Right atrium auricular region (tissue), 2 donors: ENCODE measurements at regions not wholly inside any gene's neighbourhood (a gene's known extent, or its start where the extent isn't known, plus 50 kb on each side); places are given as distances from the start of the nearest gene placed in this dataset.

Experiments
- DNase-seq: peaks from one replicate; pipeline ENCODE4 v3.0.0-alpha.2; 2019; ENCODE audit warnings: low spot score
- H3K27ac ChIP-seq, 2 donors: fragments of 200-600 bp; sonication (generic); 1 replicate in 1 of 2; 2 replicates in 1 of 2; pipeline ENCODE4 v1.5.1; 2016 to 2019
- H3K27me3 ChIP-seq, 2 donors: fragments of 200-600 bp; sonication (generic); one replicate each; pipeline versions ENCODE4 v1.5.1 to v1.6.0; 2017 to 2019
- H3K36me3 ChIP-seq: fragments of 200-600 bp; sonication (generic); one replicate; pipeline ENCODE4 v1.5.1; 2016
- H3K4me1 ChIP-seq, 2 donors: fragments of 200-600 bp; sonication (generic); one replicate each; pipeline versions ENCODE4 v1.5.1 to v1.6.0; 2017 to 2019
- H3K4me3 ChIP-seq, 2 donors: fragments of 200-600 bp; sonication (generic); 1 replicate in 1 of 2; 2 replicates in 1 of 2; pipeline ENCODE4 v1.5.1; 2017 to 2019; ENCODE audit warnings: mild to moderate bottlenecking in 1 of 2, moderate library complexity in 1 of 2
- H3K9me3 ChIP-seq, 2 donors: fragments of 200-600 bp; sonication (generic); one replicate each; pipeline ENCODE4 v1.5.1; 2019
- TF ChIP-seq, protein P1 (sequence below), 2 donors: fragments of 200-600 bp; sonication (generic); IDR thresholded peaks; one replicate each; pipeline ENCODE4 v1.5.1; 2019; ENCODE audit warnings: antibody characterized with exemption in 2 of 2

DNA sequence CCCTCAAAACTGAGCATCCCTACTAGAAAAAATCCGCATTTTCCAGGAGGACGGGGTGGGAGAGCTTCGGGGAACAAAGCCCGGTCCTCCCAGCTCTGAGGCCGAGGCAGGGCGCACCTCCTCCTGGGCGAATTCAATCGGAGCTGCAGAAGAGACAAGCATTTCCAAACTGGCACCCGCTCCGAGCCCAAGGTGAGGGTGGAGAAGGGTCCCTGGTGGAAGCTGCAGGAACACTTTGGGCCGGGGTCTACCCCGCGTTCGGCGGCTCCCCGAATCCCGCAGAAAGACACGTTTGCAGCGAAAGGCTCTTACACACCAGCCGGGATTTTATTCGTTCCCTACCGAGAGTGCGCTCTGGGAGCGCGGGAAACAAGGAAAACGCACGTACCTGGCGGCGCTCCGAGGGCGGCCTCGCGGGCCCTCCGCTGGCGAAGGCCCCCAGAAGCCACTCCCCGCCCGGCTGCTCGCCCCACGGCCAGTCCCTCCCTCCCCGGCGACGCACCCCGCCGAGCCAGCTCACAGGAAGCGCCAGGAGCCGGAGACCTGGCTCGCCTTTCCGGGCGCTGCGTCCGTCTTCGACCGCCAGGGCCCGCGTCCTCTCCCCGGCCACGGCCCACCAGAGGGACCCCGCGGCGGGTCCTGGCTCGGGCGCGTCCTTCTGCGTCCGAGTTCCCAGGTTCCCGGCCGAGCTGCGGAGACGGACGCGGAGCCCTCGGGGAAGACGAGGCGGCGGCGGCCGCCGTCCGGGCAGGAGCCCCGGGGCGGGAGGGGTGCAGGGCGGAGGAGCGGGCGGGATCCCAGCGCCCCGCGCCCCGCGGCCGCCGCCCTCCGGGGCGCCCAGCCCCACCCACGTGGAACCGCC lies 49.8 kb upstream of the BAHCC1 start:
- no peaks in the 10 kb centered on the region for H3K27me3 ChIP-seq
- H3K9me3 ChIP-seq, result no peaks in the 10 kb centered on the region
- TF ChIP-seq, protein P1, sequence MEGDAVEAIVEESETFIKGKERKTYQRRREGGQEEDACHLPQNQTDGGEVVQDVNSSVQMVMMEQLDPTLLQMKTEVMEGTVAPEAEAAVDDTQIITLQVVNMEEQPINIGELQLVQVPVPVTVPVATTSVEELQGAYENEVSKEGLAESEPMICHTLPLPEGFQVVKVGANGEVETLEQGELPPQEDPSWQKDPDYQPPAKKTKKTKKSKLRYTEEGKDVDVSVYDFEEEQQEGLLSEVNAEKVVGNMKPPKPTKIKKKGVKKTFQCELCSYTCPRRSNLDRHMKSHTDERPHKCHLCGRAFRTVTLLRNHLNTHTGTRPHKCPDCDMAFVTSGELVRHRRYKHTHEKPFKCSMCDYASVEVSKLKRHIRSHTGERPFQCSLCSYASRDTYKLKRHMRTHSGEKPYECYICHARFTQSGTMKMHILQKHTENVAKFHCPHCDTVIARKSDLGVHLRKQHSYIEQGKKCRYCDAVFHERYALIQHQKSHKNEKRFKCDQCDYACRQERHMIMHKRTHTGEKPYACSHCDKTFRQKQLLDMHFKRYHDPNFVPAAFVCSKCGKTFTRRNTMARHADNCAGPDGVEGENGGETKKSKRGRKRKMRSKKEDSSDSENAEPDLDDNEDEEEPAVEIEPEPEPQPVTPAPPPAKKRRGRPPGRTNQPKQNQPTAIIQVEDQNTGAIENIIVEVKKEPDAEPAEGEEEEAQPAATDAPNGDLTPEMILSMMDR (IDR thresholded peaks at IDR 0.05), result peak in 1 of 2 donors; percentile 43
- DNase-seq, result peak; percentile 91
- H3K36me3 ChIP-seq, result no peaks in the 10 kb centered on the region
- peaks cover 0 to 45% of the 10 kb centered on the region in 2 donors for H3K4me1 ChIP-seq
- H3K27ac ChIP-seq, result peak overlapping the region; percentile 91 to 96
- H3K4me3 ChIP-seq, result peak overlapping the region; percentile 73 to 78
